Liver (tissue), 8 donors: ENCODE measurements at regions not wholly inside any gene's neighbourhood (a gene's known extent, or its start where the extent isn't known, plus 50 kb on each side); places are given as distances from the start of the nearest gene placed in this dataset.

Experiments used
- DNase-seq: peaks from one replicate; pipeline ENCODE4 v3.0.0-alpha.2; 2017; ENCODE audit warnings: low spot score
- H3K27ac ChIP-seq, 2 donors: one replicate each; pipeline ENCODE4 v1.7.0; 2013; ENCODE audit warnings: inconsistent platforms in 2 of 2, low read length in 2 of 2, control low read depth in 1 of 2, low read depth in 1 of 2, mild to moderate bottlenecking in 1 of 2
- H3K27me3 ChIP-seq, 4 donors: one replicate each; pipeline versions ENCODE4 v1.6.1 to v1.7.0; 2013; ENCODE audit warnings: low read length in 3 of 4, inconsistent platforms in 1 of 4, mild to moderate bottlenecking in 1 of 4, moderate library complexity in 1 of 4; ENCODE audit not compliant: control insufficient read depth in 4 of 4, insufficient read depth in 4 of 4
- H3K36me3 ChIP-seq, 4 donors: one replicate each; pipeline versions ENCODE4 v1.6.1 to v1.7.0; 2013; ENCODE audit warnings: low read length in 3 of 4, mild to moderate bottlenecking in 3 of 4, low read depth in 1 of 4, moderate library complexity in 1 of 4; ENCODE audit not compliant: control insufficient read depth in 4 of 4, insufficient read depth in 3 of 4
- H3K4me1 ChIP-seq, 4 donors: one replicate each; pipeline versions ENCODE4 v1.6.1 to v1.7.0; 2013; ENCODE audit warnings: low read length in 3 of 4, mild to moderate bottlenecking in 3 of 4, moderate library complexity in 1 of 4; ENCODE audit not compliant: control insufficient read depth in 4 of 4, insufficient read depth in 4 of 4
- H3K4me3 ChIP-seq, 3 donors: one replicate each; pipeline versions ENCODE4 v1.6.1 to v1.7.0; 2013; ENCODE audit warnings: low read length in 3 of 3, control low read depth in 1 of 3, low read depth in 1 of 3, mild to moderate bottlenecking in 1 of 3
- H3K9ac ChIP-seq, 2 donors: one replicate each; pipeline ENCODE4 v1.7.0; 2013; ENCODE audit warnings: low read length in 2 of 2, mild to moderate bottlenecking in 2 of 2, moderate library complexity in 2 of 2, control low read depth in 1 of 2, low read depth in 1 of 2
- H3K9me3 ChIP-seq, 4 donors: one replicate each; pipeline versions ENCODE4 v1.6.1 to v1.7.0; 2013; ENCODE audit warnings: low read length in 3 of 4; ENCODE audit not compliant: control insufficient read depth in 4 of 4
- EGR1 ChIP-seq, 2 donors: IDR thresholded peaks; 2 replicates each; pipeline ENCODE4 v1.6.1; 2016 to 2018; ENCODE audit warnings: antibody characterized with exemption in 2 of 2, low read depth in 2 of 2
- FOXA1 ChIP-seq: IDR thresholded peaks from 2 replicates; pipeline ENCODE4 v1.6.1; 2016; ENCODE audit warnings: antibody characterized with exemption
- FOXA2 ChIP-seq: IDR thresholded peaks from 2 replicates; pipeline ENCODE4 v1.6.1; 2016; ENCODE audit warnings: antibody characterized with exemption
- GABPA ChIP-seq, 2 donors: IDR thresholded peaks in 1 of 2; conservative IDR thresholded peaks in 1 of 2; 2 replicates each; pipeline ENCODE4 v1.6.1; 2016; ENCODE audit warnings: antibody characterized with exemption in 2 of 2, mild to moderate bottlenecking in 1 of 2, moderate library complexity in 1 of 2
- HNF4A ChIP-seq, 2 donors: conservative IDR thresholded peaks; 2 replicates each; pipeline ENCODE4 v1.6.1; 2016; ENCODE audit warnings: antibody characterized with exemption in 2 of 2, mild to moderate bottlenecking in 2 of 2
- HNF4G ChIP-seq: IDR thresholded peaks from 2 replicates; pipeline ENCODE4 v1.6.1; 2016; ENCODE audit warnings: antibody characterized with exemption
- JUND ChIP-seq, 2 donors: IDR thresholded peaks; 2 replicates each; pipeline ENCODE4 v1.6.1; 2016; ENCODE audit warnings: antibody characterized with exemption in 2 of 2
- NR2F2 ChIP-seq: IDR thresholded peaks from 2 replicates; pipeline ENCODE4 v1.6.1; 2016; ENCODE audit warnings: antibody characterized with exemption
- RAD21 ChIP-seq, 2 donors: IDR thresholded peaks; 2 replicates each; pipeline ENCODE4 v1.6.1; 2016; ENCODE audit warnings: antibody characterized with exemption in 2 of 2, mild to moderate bottlenecking in 2 of 2
- RXRA ChIP-seq, 2 donors: IDR thresholded peaks; 2 replicates each; pipeline ENCODE4 v1.6.1; 2017 to 2018; ENCODE audit warnings: antibody characterized with exemption in 2 of 2, mild to moderate bottlenecking in 1 of 2
- SP1 ChIP-seq: IDR thresholded peaks from 2 replicates; pipeline ENCODE4 v1.6.1; 2018; ENCODE audit warnings: antibody characterized with exemption, mild to moderate bottlenecking
- TAF1 ChIP-seq: conservative IDR thresholded peaks from 2 replicates; pipeline ENCODE4 v1.6.1; 2016; ENCODE audit warnings: antibody characterized with exemption, mild to moderate bottlenecking
- YY1 ChIP-seq: IDR thresholded peaks from 2 replicates; pipeline ENCODE4 v1.6.1; 2016; ENCODE audit warnings: antibody characterized with exemption, mild to moderate bottlenecking
- WGBS: extraction: QIAGEN DNeasy Blood & Tissue Kit; methylation state at CpG from one replicate; pipeline ENCODE4 v1.1.7; 2013; 5-methylcytosine and 5-hydroxymethylcytosine counted together
- TF ChIP-seq, protein P1 (sequence below): IDR thresholded peaks from 2 replicates; pipeline ENCODE4 v1.6.1; 2016; ENCODE audit warnings: antibody characterized with exemption, mild to moderate bottlenecking
- TF ChIP-seq, protein P2 (sequence below): IDR thresholded peaks from 2 replicates; pipeline ENCODE4 v1.6.1; 2016; ENCODE audit warnings: antibody characterized with exemption
- TF ChIP-seq, protein P3 (sequence below): IDR thresholded peaks from 2 replicates; pipeline ENCODE4 v1.6.1; 2016; ENCODE audit warnings: antibody characterized with exemption
- TF ChIP-seq, protein P4 (sequence below): IDR thresholded peaks from 2 replicates; pipeline ENCODE4 v1.6.1; 2016; ENCODE audit warnings: antibody characterized with exemption
- TF ChIP-seq, protein P5 (sequence below): fragments of 150-350 bp; IDR thresholded peaks from 2 replicates; pipeline ENCODE4 v1.5.1; 2017; ENCODE audit warnings: improper control_type of control experiment, low read depth, low read length; ENCODE audit not compliant: missing input control
- donor health status: healthy.
- donor health status: healthy.
- donor health status: healthy.
- donor health status: healthy.
- donor health status: healthy.

DNA sequence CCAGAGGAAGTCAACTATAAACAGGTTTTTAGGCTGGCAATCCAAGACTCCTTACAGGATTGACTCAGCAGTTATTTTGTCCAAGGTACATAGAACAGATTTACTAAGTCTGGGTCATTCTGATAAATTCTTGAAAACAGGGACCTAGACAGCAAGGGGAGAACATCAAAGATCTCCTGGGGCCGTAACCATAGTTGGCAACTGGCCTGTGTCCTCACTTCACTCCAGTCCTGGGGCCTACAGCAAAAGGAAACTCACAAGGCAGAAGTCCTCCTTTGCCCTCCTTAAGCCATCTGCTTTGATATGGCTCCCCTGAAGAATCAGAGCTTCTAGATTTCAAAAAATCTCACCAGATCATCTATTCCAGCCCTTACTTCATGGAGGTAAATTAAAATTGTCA, 207.2 kb upstream of the IGF1 start:
- Histone ChIP-seq H3K4me3 (no peak overlapping the region), H3K27ac (no peak overlapping the region), H3K36me3 (no peaks in the 10 kb centered on the region), H3K9ac (no peak overlapping the region), H3K9me3 (no peaks in the 10 kb centered on the region), H3K27me3 (no peaks in the 10 kb centered on the region), H3K4me1 (peaks cover 4 to 6% (median 4%) of the 10 kb centered on the region in 4 donors)
- WGBS, result 76% methylated on average over 1 of the region's 1 CpG
- DNase-seq, result no peak
- TF ChIP-seq, protein P1, sequence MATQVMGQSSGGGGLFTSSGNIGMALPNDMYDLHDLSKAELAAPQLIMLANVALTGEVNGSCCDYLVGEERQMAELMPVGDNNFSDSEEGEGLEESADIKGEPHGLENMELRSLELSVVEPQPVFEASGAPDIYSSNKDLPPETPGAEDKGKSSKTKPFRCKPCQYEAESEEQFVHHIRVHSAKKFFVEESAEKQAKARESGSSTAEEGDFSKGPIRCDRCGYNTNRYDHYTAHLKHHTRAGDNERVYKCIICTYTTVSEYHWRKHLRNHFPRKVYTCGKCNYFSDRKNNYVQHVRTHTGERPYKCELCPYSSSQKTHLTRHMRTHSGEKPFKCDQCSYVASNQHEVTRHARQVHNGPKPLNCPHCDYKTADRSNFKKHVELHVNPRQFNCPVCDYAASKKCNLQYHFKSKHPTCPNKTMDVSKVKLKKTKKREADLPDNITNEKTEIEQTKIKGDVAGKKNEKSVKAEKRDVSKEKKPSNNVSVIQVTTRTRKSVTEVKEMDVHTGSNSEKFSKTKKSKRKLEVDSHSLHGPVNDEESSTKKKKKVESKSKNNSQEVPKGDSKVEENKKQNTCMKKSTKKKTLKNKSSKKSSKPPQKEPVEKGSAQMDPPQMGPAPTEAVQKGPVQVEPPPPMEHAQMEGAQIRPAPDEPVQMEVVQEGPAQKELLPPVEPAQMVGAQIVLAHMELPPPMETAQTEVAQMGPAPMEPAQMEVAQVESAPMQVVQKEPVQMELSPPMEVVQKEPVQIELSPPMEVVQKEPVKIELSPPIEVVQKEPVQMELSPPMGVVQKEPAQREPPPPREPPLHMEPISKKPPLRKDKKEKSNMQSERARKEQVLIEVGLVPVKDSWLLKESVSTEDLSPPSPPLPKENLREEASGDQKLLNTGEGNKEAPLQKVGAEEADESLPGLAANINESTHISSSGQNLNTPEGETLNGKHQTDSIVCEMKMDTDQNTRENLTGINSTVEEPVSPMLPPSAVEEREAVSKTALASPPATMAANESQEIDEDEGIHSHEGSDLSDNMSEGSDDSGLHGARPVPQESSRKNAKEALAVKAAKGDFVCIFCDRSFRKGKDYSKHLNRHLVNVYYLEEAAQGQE, result no peak
- TF ChIP-seq, protein P2, sequence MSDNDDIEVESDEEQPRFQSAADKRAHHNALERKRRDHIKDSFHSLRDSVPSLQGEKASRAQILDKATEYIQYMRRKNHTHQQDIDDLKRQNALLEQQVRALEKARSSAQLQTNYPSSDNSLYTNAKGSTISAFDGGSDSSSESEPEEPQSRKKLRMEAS, result no peak
- TF ChIP-seq SP1, result no peak
- TF ChIP-seq RXRA (IDR thresholded peaks at IDR 0.05), result no peak
- no peak for TF ChIP-seq EGR1 (IDR thresholded peaks at IDR 0.05; ENCODE audit: low read depth in 2 of 2)
- TF ChIP-seq RAD21 (IDR thresholded peaks at IDR 0.05), result no peak
- TF ChIP-seq FOXA1, result no peak
- TF ChIP-seq NR2F2, result no peak
- no peak for TF ChIP-seq JUND (IDR thresholded peaks at IDR 0.05)
- no peak for TF ChIP-seq HNF4G
- TF ChIP-seq YY1, result no peak
- TF ChIP-seq, protein P3, sequence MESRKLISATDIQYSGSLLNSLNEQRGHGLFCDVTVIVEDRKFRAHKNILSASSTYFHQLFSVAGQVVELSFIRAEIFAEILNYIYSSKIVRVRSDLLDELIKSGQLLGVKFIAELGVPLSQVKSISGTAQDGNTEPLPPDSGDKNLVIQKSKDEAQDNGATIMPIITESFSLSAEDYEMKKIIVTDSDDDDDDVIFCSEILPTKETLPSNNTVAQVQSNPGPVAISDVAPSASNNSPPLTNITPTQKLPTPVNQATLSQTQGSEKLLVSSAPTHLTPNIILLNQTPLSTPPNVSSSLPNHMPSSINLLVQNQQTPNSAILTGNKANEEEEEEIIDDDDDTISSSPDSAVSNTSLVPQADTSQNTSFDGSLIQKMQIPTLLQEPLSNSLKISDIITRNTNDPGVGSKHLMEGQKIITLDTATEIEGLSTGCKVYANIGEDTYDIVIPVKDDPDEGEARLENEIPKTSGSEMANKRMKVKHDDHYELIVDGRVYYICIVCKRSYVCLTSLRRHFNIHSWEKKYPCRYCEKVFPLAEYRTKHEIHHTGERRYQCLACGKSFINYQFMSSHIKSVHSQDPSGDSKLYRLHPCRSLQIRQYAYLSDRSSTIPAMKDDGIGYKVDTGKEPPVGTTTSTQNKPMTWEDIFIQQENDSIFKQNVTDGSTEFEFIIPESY, result no peak
- TF ChIP-seq GABPA (IDR thresholded peaks at IDR 0.05 in 1 of 2, conservative IDR thresholded peaks at IDR 0.05 in 1 of 2), result no peak
- TF ChIP-seq, protein P4, sequence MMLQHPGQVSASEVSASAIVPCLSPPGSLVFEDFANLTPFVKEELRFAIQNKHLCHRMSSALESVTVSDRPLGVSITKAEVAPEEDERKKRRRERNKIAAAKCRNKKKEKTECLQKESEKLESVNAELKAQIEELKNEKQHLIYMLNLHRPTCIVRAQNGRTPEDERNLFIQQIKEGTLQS, result no peak
- TF ChIP-seq HNF4A (conservative IDR thresholded peaks at IDR 0.05), result no peak
- no peak for TF ChIP-seq FOXA2
- TF ChIP-seq, protein P5, sequence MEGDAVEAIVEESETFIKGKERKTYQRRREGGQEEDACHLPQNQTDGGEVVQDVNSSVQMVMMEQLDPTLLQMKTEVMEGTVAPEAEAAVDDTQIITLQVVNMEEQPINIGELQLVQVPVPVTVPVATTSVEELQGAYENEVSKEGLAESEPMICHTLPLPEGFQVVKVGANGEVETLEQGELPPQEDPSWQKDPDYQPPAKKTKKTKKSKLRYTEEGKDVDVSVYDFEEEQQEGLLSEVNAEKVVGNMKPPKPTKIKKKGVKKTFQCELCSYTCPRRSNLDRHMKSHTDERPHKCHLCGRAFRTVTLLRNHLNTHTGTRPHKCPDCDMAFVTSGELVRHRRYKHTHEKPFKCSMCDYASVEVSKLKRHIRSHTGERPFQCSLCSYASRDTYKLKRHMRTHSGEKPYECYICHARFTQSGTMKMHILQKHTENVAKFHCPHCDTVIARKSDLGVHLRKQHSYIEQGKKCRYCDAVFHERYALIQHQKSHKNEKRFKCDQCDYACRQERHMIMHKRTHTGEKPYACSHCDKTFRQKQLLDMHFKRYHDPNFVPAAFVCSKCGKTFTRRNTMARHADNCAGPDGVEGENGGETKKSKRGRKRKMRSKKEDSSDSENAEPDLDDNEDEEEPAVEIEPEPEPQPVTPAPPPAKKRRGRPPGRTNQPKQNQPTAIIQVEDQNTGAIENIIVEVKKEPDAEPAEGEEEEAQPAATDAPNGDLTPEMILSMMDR, result no peak
- no peak for TF ChIP-seq TAF1
